K562 (cell line): ENCODE measurements at regions not wholly inside any gene's neighbourhood (a gene's known extent, or its start where the extent isn't known, plus 50 kb on each side); places are given as distances from the start of the nearest gene placed in this dataset.

Source experiments
- ATAC-seq: fragments of 200-7000 bp; cut with Tn5 transposase; 3 replicates; pipeline ENCODE4 v1.9.1; 2020; ENCODE audit warnings: moderate library complexity
- BruUV-seq: library from RNA; stranded (reverse); fragments of 400-500 nt; replicated peaks from 2 replicates; lab custom pipeline; 2021; lab: Mats Ljungman, UMichigan
- CTCF ChIA-PET: fragments of 300-600 bp; formaldehyde crosslinking; extraction: SDS; loops from one replicate; lab custom pipeline; 2021; ENCODE audit warnings: low intra/inter-chr PET ratio; lab: Yijun Ruan, JAX
- POLR2A ChIA-PET: fragments of 300-600, 350-650 bp; sonication (Branson Sonifier 250); formaldehyde crosslinking; extraction: SDS; loops from one replicate; lab custom pipeline; 2021; ENCODE audit warnings: antibody characterized with exemption, inconsistent platforms; lab: Yijun Ruan, JAX
- DNase-seq, 4 experiments: peaks; one replicate each; pipeline versions ENCODE4 v3.0.0 to v3.0.0-alpha.2; 2011 to 2018; ENCODE audit warnings: low spot score in 3 of 4, mixed read lengths in 3 of 4; ENCODE audit errors: extremely low read depth in 1 of 4
- FAIRE-seq: peaks from 2 replicates; lab custom pipeline; 2011; peaks lifted over from hg19 to GRCh38; lab: Jason Lieb, UNC
- H2AFZ ChIP-seq: 2 replicates; pipeline ENCODE4 v1.6.0; 2011; ENCODE audit warnings: low read depth, low read length, control low read depth, inconsistent platforms
- H3K27ac ChIP-seq: fragments of 200-600 bp; 3 replicates; pipeline ENCODE4 v1.8.0; 2011; ENCODE audit warnings: low read depth, mild to moderate bottlenecking, control low read depth, inconsistent platforms, low read length, moderate library complexity, mixed read lengths; ENCODE audit errors: extremely low read depth
- H3K27me3 ChIP-seq, 2 experiments: fragments of 300-600 bp in 1 of 2; 2 replicates in 1 of 2; 3 replicates in 1 of 2; pipeline versions ENCODE4 v1.6.0 to v1.8.0; 2011; ENCODE audit warnings: inconsistent platforms in 2 of 2, low read length in 2 of 2, mild to moderate bottlenecking in 1 of 2, mixed read lengths in 1 of 2, moderate library complexity in 1 of 2; ENCODE audit not compliant: control insufficient read depth in 2 of 2, insufficient read depth in 2 of 2
- H3K36me3 ChIP-seq: fragments of 300-600 bp; 3 replicates; pipeline ENCODE4 v1.8.0; 2011; ENCODE audit warnings: mild to moderate bottlenecking, low read length, inconsistent platforms; ENCODE audit not compliant: control insufficient read depth, insufficient read depth
- H3K4me1 ChIP-seq, 2 experiments: fragments of 200-600 bp in 1 of 2; replicated peaks in 1 of 2; 2 replicates in 1 of 2; 3 replicates in 1 of 2; pipeline versions ENCODE4 v1.5.1 to v1.8.0; 2011; ENCODE audit warnings: inconsistent platforms in 2 of 2, low read length in 2 of 2, mild to moderate bottlenecking in 1 of 2, mixed read lengths in 1 of 2, moderate library complexity in 1 of 2; ENCODE audit not compliant: control insufficient read depth in 2 of 2, insufficient read depth in 2 of 2
- H3K4me2 ChIP-seq: 2 replicates; pipeline ENCODE4 v1.6.1; 2011; ENCODE audit warnings: low read length, control low read depth, inconsistent platforms, mixed read lengths; ENCODE audit not compliant: insufficient read depth
- H3K4me3 ChIP-seq: fragments of 200-600 bp; sonication (generic), shearing (Covaris generic); 2 replicates; pipeline ENCODE4 v1.5.1; 2016; ENCODE audit warnings: control low read depth, inconsistent platforms
- H3K79me2 ChIP-seq: fragments of 200-600 bp; 3 replicates; pipeline ENCODE4 v1.8.0; 2011; ENCODE audit warnings: low read length, inconsistent platforms; ENCODE audit not compliant: control insufficient read depth, insufficient read depth
- H3K9ac ChIP-seq, 2 experiments: 2 replicates each; pipeline versions ENCODE4 v1.6.0 to v1.6.1; 2011; ENCODE audit warnings: low read depth in 2 of 2, low read length in 2 of 2, control low read depth in 1 of 2, inconsistent platforms in 1 of 2, mild to moderate bottlenecking in 1 of 2, mixed read lengths in 1 of 2; ENCODE audit not compliant: insufficient read depth in 1 of 2
- H3K9me1 ChIP-seq: one replicate; pipeline ENCODE4 v1.6.0; 2011; ENCODE audit warnings: inconsistent platforms, mild to moderate bottlenecking, low read length, moderate library complexity; ENCODE audit not compliant: control insufficient read depth, insufficient read depth
- H3K9me3 ChIP-seq: replicated peaks from 2 replicates; pipeline ENCODE4 v1.5.1; 2011; ENCODE audit warnings: low read depth, low read length, inconsistent platforms; ENCODE audit not compliant: control insufficient read depth, insufficient read depth
- H4K20me1 ChIP-seq: replicated peaks from 2 replicates; pipeline ENCODE4 v1.6.1; 2011; ENCODE audit warnings: low read length, inconsistent platforms, mixed read lengths; ENCODE audit not compliant: control insufficient read depth, insufficient read depth
- CC2D1A ChIP-seq: fragments of 450-650 bp; IDR thresholded peaks from 2 replicates; pipeline ENCODE4 v1.6.1; 2017; ENCODE audit warnings: mild to moderate bottlenecking
- ELF1 ChIP-seq: fragments of 200-800 bp; sonication (Bioruptor generic); IDR thresholded peaks from 2 replicates; pipeline ENCODE4 v1.6.1; 2016; ENCODE audit warnings: missing genetic modification characterization, missing compliant biosample characterization
- ELF2 ChIP-seq: fragments of 250-450 bp; sonication (Bioruptor Pico); IDR thresholded peaks from 2 replicates; pipeline ENCODE4 v1.5.0; 2021; ENCODE audit warnings: mild to moderate bottlenecking
- ELK3 ChIP-seq: fragments of 450-650 bp; formaldehyde crosslinking; IDR thresholded peaks from 2 replicates; pipeline ENCODE4 v1.4.0; 2020; ENCODE audit warnings: mild to moderate bottlenecking
- EP400 ChIP-seq: fragments of 450-650 bp; IDR thresholded peaks from 2 replicates; pipeline ENCODE4 v1.6.1; 2017; ENCODE audit warnings: antibody characterized with exemption, mild to moderate bottlenecking, moderate library complexity
- FOXO4 ChIP-seq: fragments of 450-650 bp; formaldehyde crosslinking; IDR thresholded peaks from 2 replicates; pipeline ENCODE4 v1.4.0; 2020; ENCODE audit warnings: mild to moderate bottlenecking, moderate library complexity
- MEIS2 ChIP-seq: fragments of 450-650 bp; IDR thresholded peaks from 2 replicates; pipeline ENCODE4 v1.6.1; 2014; ENCODE audit warnings: mild to moderate bottlenecking; ENCODE audit not compliant: partially characterized antibody
- SRSF7 ChIP-seq: fragments of 200-400 bp; formaldehyde crosslinking; optimal IDR thresholded peaks from 2 replicates; pipeline ENCODE3; 2017; ENCODE audit warnings: mild to moderate bottlenecking, low read depth, low read length
- ZBTB1 ChIP-seq: sonication (generic); formaldehyde crosslinking; IDR thresholded peaks from 2 replicates; pipeline ENCODE4 v1.8.1; 2023; ENCODE audit warnings: missing genetic modification reagents, low read depth, mild to moderate bottlenecking, borderline replicate concordance
- ZNF75A ChIP-seq: fragments of 450-650 bp; formaldehyde crosslinking; IDR thresholded peaks from 2 replicates; pipeline ENCODE4 v1.4.0; 2020; ENCODE audit warnings: mild to moderate bottlenecking
- ZNF830 ChIP-seq: fragments of 250-450 bp; sonication (Bioruptor Pico); IDR thresholded peaks from 2 replicates; pipeline ENCODE4 v1.5.0; 2021; ENCODE audit warnings: mild to moderate bottlenecking
- WGBS: fragments of 100-300 bp; shearing (Covaris generic); methylation state at CpG from one replicate; pipeline ENCODE4 v1.1.6; 2016; ENCODE audit warnings: low coverage, mixed read lengths; ENCODE audit not compliant: insufficient coverage; ENCODE audit errors: missing lambda C conversion rate; 5-methylcytosine and 5-hydroxymethylcytosine counted together
- in situ Hi-C: fragments of 300-500 bp; cut with MboI; formaldehyde crosslinking; loops from 4 replicates; pipeline ENCODE4 v1.15.0; 2018; ENCODE audit warnings: inconsistent platforms, mixed read lengths
- intact Hi-C: fragments of 100-400 bp; cut with micrococcal nuclease; formaldehyde crosslinking; loops from 2 replicates; pipeline ENCODE4 v1.14.2; 2022

- ATAC-seq (no peak), DNase-seq (no peak)
- H3K9ac ChIP-seq = no peak overlapping the region
- H3K27me3 ChIP-seq = 0 out of 5 replicates have a peak, but pooled peaks cover 0 to 7% of the 10 kb centered on the region in 2 experiments
- POLR2A ChIA-PET = no interaction called here
- no peak overlapping the region for H3K4me3 ChIP-seq
- no TSS peak for BruUV-seq
- H3K36me3 ChIP-seq = no peaks in the 10 kb centered on the region
- no peaks in the 10 kb centered on the region for H3K9me3 ChIP-seq
- no peaks in the 10 kb centered on the region for H3K4me1 ChIP-seq
- intact Hi-C loops (no loop called here), in situ Hi-C loops (no loop called here)
- 0% methylated on average over 6 of the region's 7 CpGs for WGBS
- H3K27ac ChIP-seq = no peak overlapping the region
- TF ChIP-seq SRSF7 = no peak
- TF ChIP-seq CC2D1A = no peak
- TF ChIP-seq FOXO4 (CRISPR knock-in tag) = no peak
- no peak for TF ChIP-seq MEIS2
- TF ChIP-seq EP400 = no peak
- TF ChIP-seq ELF1 (tag) = no peak
- no peak for TF ChIP-seq ZNF830 (CRISPR knock-in tag)
- no peak for TF ChIP-seq ZBTB1 (CRISPR knock-in tag)
- no peak for TF ChIP-seq ELF2
- no peak for TF ChIP-seq ELK3 (CRISPR knock-in tag)
- TF ChIP-seq ZNF75A (CRISPR knock-in tag) = no peak
- TF ChIP-seq, all 486 proteins: peak for 0
- no peak overlapping the region for H2AFZ ChIP-seq
- H3K79me2 ChIP-seq = no peaks in the 10 kb centered on the region
- no peaks in the 10 kb centered on the region for H4K20me1 ChIP-seq
- no peak for FAIRE-seq
- CTCF ChIA-PET = no interaction called here
- H3K9me1 ChIP-seq = no peaks in the 10 kb centered on the region
- H3K4me2 ChIP-seq = no peak overlapping the region
Observed at GRCh38 chr3:124413989-124414598, 316.2 kb upstream of the UMPS start.
